DMS 273 treated with DMSO at 0.1 percent for 48 hours (cell line): ENCODE measurements at regions not wholly inside any gene's neighbourhood (a gene's known extent, or its start where the extent isn't known, plus 50 kb on each side); places are given as distances from the start of the nearest gene placed in this dataset.

Source experiments
- DNase-seq: peaks from one replicate; lab custom pipeline; 2025; lab: John Stamatoyannopoulos, UW

DNA sequence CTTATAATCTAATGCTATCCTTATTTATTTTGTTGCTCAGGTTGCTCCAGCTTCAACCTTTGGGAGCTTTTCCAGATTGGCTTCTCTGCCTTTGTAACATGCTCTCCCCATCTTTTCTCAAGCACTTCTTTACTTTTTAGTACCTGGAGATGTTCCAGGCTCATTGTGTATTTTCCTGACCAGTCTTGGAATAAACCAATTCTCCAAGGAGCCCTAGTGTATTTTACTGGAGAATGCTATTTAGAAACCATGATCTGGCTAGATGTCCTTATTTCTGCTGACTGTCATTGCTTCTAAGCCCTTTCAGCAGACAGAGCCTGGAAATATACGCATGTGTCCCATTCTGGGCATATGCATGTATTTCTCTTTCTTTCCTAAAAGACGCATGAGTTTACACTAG lies 95.7 kb downstream of the EMX2 start:
- DNase-seq: no peak

DNA sequence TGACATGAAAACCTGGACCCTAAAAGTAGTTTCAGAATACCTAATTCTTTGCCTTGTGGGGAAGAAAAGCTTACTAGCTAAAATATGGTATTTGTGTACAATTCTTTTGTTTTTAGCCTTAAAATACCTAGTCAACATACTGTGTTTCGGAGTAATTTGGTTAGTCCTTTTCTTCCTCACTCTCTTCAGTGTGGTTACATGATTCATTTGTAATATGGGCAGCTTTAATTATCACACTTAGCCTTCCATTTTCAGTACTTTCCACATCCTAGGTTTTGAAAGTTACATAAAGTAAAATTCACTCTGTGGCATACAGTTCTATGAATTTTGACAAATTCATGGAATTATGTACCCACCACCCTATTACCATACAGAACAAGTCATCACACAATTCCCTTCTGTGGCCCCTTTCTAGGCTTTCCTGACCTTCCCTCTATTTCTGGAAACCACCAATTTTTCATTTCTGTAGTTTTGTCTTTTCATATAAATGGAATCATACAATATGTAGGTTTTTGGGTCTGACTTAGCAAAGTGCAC lies 96.2 kb downstream of the EMX2 start:
- no peak for DNase-seq

DNA sequence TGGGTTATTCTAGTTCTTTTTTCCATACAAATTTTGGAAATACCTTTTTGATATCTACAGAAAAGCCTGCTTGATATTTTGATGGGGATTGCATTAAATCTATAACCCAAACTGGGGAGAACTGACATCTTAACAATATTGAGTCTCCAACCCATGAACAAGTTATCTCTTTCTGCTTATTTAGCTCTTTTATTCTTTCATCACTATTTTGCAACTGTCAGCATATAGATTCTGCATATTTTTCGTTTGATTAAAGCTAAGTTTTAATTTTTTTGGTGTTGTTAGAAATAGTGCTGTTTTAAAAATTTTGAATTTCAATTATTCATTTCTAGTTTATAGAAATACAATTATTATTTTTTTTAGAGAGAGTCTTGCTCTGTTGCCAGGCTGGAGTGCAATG lies 97.9 kb downstream of the EMX2 start:
- no peak for DNase-seq

DNA sequence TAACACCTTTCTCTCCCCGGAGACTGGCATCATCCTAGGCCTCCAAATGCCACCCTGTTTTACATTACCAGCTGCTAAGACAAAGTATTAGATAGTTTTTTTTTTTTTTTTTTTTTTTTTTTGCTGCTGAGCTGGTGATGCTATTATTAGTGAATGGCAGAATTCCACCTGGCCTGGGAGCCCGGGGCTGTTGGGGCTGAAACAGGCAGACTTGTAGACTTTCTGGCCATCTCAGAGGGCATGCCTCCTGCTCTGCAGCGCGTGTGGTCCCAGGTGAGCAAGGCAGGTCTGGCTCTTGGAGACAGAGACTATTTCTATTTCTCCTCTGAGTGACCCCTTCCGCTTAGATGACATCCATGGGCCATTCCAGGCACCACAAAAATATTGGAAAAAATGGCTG lies 104.2 kb downstream of the EMX2 start:
- DNase-seq: no peak

DNA sequence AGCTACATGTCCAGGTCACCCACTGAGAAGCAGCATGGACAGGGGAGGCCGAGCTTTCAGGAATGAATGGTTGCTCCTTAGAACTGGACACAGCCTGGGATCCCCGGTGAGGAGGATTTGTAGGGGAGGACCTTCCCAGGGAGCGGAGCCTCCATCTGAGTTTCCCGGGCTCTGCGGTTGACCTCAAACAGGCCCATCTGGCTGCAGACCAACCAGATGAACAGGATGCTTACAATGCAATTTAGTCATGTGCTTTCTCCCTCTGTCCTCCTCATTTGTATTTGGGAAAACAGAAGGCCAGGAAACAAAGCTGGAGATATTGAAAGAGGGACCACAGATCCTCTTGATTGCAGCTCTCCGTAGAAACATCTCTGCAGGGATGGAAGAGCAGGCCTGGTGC lies 104.8 kb downstream of the EMX2 start:
- no peak for DNase-seq

DNA sequence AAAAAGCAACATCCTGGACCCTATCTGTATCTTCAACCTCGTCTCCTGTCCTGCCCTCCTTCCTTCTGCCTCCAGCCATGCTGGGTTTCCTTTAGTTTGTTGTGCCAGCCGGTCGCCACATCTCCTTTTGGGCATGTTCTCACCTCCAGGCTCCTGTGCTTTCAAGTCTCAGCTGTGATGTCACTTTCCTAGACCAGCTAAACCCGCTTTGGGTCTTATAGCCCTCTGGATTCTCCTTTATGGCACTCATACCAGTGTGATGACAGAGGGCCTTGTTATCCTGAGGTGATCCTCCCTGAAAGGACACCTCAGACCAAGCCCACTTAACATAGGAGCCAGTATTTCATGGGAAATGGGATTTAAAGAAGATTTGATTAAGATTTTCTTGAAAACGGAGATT lies 108.6 kb downstream of the EMX2 start:
- DNase-seq: no peak

DNA sequence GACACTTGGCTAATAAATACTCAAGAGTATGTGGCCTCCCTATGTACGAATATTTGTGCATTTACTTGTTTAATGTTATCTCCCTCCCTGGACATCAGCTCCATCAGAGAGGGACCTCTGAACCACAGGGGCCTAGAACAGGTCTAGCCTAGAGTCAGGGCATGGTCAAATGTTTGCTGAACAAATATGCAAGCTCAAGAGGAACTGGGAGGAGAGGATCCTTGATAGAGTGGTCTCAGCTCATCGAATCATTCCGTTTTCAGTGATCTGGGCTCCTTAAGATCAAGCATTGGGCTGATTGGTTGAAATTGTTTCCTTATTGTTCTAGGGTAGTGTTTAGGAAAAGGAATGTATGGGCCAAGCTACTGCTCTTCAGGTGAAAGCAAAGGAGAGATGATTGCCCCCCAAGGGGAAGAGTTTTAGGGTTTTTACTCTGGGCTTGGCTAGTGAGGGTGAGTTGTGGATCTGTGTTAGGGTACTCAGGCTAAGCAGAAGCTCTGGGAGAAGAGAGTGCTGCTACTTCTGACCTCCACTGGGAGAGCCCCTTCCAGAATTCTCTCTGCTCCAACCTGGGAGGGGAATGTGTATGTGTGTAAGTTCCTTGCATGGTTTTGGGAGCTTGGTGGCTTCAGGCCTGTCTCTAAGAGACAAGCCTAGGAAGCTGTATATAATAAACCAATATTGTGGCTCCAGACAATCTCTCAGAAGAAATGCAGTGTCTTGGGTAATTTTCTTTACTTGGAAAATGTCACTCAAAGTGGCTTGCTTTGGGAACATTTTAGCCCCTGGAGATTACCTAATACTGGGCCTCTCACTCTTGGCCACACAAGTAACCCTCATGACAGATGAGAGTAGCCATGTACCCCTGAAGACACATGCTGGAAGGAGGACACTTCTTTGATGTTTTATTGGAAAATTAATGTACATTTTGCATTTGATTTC lies 110.0 kb downstream of the EMX2 start:
- no peak for DNase-seq

DNA sequence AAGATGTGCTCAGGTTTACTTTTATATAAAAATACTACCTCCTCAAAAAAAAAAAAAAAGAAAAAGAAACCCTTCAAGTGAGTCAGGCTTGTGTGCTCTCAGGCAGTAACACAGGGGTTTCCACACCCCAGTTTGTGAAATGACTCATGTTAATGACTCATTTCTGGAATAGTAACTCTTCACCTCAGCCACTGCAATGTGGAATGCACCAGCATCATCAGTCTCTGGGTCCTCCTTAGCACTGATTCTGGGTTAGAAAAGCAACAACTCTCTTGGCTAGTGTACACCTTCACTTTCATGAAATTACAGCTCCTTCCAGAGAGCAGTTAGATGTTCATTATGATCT lies 110.6 kb downstream of the EMX2 start:
- DNase-seq: no peak

DNA sequence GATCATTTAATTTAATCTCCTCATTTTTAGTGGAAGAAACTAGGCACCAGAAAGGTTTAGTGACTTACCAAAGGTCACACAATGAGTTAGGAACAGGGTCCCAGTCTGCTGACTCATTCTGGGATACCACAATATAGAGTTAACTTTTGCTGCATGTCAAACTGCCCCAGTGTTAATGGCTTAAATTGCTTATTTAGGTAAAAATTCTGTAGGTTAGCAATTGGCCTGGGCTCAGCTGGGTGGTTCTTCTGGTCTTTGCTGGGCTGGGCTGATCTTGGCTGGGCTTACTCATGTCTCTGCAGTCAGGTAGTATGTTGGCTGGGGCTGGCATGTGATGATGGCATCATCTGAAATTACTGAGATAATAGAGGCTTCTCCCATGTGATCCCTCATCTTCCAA lies 111.6 kb downstream of the EMX2 start:
- DNase-seq: no peak

DNA sequence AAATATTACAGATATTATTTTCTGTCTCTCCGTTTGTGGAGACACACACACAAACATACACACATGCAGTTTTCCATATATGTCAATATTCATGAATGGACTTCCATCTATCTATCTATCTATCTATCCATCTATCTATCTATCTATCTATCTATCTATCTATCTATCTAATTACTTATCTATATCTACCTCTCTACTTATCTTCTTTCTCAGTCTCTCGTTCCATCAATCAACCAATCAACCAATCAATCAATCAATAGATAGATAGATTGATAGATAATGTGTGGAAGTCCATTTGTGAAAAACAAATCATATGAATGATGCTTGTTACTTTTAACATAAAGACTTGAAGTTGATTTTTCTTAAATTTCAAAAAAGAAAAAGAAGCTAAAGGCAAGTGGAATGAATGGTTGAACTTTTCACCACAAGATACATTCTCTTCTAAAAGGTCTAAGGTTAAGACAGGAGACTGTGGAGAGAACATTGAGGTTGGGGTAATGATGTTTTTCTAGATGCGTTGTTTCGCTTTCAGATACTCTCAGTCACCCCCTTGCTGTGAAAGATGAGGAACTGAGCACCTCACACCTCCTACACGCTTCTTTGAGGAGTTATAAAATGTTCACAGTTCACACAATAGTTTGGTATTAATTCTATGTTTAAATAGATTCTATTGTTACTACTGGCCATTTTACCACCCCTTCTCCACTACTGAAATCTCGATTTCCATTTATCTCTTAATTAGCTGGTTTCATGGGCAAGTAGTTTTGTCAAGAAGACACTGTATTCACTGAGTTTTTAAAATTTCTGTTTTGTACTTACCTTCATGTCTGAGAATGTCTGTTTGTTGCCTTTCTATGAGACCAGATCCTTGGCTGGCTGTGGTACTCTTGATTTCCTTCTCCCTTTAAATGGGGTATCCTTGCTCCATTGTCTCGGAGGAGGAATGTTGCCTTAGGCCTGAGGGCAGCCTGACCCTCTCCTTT lies 114.1 kb downstream of the EMX2 start:
- DNase-seq: no peak

DNA sequence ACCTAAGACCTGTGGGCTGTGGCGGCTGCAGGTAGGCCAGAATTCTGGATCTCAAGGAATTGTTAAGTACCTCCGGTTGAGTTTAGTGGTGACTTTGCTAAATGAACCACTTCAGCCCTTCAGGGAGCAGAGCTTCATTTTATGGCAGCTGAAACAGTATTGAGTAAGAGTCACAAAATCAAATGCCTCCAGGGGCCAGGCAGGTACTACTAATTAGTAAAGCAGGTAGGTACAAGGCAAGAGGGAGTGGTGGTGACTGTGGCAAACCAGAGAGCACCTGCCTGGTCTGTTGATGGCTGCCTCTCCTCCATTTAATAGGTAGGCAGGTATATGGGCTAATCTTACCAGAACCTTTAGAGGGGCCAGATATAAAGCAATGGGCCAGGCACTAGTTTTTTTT lies 118.8 kb downstream of the EMX2 start:
- no peak for DNase-seq

DNA sequence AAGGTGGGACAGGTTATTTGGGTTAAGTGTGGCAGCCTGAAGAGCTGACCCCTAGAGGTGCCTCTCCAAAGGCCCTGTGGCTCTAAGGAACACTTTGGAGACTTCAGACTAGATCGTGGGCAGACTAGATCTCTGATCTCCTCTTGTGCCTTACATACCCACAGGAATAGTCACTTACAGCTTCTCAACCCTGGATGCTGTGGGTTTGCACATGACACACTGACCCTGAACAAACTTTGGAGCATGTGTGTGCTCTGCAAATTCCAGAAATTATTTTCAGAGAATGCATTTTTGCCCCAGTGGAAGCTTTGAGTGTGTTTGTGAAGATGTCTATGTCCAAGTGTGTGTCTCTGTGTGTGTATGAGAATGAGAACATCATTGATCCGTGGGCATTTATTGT lies 119.6 kb downstream of the EMX2 start:
- DNase-seq: no peak

DNA sequence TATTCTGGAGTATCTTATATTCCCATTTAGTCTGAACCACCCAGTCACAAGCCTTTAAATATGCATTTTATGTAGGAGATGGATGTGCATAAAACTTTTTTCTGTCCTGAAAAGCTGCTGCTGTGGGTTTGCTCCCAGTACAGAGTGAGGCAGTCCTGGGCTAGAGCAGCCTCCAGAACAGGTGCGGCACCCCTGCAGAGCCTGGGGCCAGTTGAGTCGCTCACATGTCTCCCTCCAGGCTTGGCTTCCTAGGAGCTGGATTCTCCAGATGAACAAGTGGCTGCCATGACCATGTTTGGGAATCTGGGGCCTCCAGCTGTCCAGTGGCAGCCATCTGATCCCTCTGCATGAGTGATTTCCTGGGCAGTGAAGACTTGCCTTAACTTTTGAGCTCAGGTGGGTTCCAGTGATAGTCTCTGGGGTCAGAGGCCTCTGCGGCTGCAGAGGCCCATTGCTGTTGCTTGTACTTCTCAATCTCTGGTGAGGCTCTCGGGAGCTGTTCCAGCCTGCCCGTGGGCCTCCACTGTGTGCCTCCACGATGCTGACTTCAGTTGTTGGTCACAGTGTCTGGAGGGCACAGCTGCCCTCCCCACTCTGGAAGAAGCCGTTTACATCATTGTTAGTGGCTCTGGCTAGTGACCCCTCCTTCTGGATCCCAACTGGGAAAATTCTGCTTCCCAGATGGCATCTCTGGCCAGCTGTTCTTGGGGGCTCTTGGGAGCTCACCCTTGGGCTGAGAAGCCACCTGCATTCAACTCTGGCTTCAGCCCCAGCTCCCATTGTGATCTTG lies 120.4 kb downstream of the EMX2 start:
- no peak for DNase-seq

DNA sequence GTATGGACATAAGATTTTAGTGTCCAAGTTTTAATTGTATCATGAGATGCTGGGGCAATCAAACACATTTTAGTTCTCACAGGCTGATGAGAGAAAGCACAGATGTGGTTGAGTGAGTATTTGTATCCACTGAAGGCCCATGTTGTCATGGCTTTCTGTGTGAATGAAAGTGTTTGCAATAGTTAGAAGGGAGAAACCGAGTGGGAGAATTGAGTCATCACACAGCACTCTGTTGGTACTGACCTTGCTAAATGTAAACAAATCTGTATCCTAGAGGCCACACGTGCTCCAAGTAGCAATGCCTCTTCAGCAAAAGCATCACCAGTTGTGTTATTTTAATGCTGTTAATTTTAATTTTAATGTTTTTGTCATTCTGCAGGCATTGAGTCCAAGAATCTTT lies 121.2 kb downstream of the EMX2 start:
- DNase-seq: no peak

DNA sequence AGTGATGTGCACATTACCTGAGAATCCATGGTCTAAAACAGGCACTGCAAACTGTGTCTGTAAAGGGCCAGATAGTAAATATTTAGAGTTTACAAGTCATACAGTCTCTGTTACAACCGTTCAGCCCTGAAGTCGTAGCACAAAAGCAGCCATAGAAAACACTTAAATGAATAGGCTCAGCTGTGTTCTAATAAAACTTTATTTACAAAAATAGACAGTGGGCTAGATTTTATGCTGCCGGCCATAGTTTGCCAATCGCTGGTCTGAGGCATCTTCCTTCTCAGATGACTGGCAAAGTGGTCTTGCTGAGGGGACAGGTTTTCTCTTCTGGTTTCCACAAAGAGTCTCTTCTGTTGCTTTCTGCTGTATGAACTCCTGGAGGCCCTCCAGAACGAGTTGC lies 121.7 kb downstream of the EMX2 start:
- DNase-seq: no peak

DNA sequence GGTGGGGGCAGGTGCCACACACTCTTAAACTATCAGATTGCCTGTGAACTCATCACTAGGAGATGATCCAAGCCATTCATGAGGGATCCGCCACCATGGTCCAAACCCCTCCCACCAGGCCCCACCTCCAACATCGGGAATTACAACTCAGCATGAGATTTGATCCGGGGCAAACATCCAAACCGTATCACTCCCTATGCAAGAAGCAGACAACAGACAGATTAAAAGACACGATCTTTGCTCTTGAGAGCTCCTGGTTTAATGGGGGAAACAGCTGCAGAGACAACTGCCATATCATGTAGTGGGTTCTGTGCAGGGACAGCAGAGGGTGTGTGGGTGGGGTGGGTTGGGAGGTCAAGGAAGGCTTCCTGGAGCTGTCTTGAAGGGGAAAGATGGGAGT lies 123.6 kb downstream of the EMX2 start:
- DNase-seq: no peak

DNA sequence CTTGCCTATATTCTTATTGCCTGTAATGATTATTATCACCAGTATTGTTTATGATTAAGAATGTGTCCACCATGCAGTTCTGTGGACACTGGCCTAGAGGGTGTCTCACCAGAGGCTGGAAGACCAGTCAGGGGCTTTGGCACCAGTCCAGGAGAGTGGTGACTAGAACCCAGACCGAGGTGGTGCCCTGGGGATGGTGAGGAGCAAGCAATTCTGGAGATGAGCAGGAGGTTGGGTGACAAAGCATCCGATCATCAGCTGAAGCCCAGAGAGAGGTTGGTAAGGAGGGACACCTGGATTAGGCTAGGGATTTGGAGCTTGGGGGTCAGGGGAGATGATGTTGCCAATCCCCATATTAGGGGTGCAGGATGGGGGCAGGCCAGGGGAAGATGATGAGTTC lies 124.4 kb downstream of the EMX2 start:
- no peak for DNase-seq

DNA sequence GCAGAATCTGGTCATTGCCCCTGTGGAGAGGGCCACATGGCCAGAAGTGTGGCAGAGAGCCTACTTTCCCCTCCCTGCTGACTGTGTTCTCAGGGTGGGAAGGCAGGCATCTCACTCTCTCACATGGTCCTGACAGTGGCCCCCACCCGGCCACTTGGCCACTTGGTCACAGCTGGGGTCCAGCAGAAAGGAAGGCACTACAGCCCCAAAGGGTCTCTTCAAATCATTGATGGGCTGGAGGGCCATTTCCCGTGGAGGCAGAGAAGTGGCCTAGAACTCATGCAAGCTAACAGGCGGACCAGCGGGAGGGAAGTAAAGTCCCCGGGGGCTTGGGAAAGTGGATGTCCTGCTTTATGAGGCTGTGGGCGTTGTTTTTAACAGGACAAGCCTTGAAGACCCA lies 125.3 kb downstream of the EMX2 start:
- DNase-seq: no peak

DNA sequence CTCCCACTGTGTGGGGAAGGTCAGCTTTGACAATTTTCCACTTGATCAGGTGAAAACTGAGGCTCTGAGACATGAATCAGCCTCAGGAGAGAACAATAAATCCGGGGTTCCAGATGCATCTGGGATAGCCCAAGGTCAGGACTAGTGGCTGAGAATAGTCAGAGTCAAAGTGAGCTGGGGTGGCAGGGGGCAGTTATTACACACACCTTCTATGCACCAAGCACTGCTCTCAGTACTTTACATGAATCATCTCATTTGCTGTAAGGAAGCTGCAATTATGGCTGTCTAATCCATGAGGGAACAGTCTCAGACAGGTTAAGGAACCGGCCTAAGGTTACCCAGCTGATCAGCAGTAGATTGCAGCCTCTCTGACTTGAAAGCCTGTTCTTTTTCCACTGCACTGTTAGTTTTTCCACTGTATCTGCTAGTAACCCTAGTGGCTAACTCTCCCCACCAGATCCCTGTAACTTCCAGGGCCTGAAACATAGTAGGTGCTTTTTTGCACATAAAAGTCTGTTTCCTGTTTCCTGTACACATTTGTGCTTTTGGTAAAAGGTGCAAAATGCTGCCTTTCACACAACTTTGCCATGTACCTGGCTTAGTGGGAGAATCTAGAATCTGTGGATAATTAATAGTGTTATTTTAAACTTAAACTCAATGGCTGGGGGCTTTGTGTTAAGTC lies 125.9 kb downstream of the EMX2 start:
- no peak for DNase-seq

DNA sequence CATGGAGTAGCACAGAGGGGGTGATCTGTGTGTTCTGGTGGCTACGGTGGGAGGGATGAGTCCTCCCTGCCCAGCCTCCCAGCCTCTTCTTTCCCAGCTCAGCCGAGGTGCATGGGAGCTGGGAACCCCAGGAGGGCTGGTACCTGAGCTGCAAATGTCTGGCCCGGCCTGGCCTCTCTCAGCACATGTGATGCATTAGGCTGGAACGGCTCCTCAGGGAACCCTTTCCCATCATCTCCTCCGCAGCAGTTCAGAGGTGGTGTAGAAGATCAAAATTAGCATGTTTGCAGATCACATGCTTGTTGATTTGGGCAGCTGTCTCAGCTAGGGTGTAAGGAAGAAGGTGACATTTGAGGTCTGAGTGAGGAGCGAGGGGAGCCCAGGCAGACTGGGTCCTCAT lies 126.6 kb downstream of the EMX2 start:
- no peak for DNase-seq

DNA sequence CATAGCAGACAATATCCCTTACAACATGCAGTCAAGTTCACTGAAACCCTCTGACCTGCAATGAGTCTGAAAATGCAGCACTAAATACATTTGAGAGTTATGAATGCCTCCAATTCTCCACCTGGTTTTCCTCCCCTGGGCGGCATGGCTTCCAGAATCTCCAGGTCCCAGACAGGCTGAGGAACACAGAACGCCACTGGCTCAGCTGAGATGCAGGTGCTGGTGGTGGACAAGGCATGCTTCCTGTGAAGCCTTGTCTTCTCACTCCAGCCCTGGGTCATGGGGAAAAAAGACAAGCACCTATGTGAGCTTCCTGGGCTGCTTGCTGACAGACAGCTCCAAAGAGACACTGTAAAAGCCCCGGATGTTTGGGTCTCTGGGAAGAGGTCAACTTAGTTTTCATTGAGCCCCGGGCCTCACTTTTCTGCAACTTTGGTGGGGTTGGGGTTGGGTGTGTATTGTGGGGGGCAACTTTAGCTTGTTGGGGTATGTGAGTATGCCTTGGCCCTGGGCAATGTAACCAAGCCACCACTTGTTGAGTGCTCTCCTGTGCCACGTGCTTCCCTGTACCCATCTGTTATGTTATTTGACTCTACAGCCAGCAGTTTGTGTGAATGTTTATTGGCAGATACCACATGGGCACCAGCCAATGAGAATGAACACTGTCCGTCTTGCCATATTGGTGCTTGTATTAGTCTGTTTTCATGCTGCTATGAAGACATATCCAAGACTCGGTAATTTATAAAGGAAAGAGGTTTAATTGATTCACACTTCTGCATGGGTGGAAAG lies 127.8 kb downstream of the EMX2 start:
- DNase-seq: no peak
